Hepatocyte (in vitro differentiated cells): ENCODE measurements at regions not wholly inside any gene's neighbourhood (a gene's known extent, or its start where the extent isn't known, plus 50 kb on each side); places are given as distances from the start of the nearest gene placed in this dataset.

ENCODE experiments used
- DNase-seq: peaks from one replicate; pipeline ENCODE4 v3.0.0-alpha.2; 2016; ENCODE audit warnings: low spot score
- H2AFZ ChIP-seq: fragments of 200-600 bp; sonication (generic); 2 replicates; pipeline ENCODE4 v1.6.0; 2016; ENCODE audit warnings: antibody characterized with exemption, mild to moderate bottlenecking
- H3K27ac ChIP-seq: fragments of 200-600 bp; sonication (generic); 2 replicates; pipeline ENCODE4 v1.5.1; 2016; ENCODE audit warnings: mild to moderate bottlenecking
- H3K27me3 ChIP-seq: fragments of 200-600 bp; sonication (generic); 2 replicates; pipeline ENCODE4 v1.6.1; 2016
- H3K36me3 ChIP-seq: fragments of 200-600 bp; sonication (generic); replicated peaks from 2 replicates; pipeline ENCODE4 v1.5.1; 2016; ENCODE audit warnings: low read depth; ENCODE audit not compliant: insufficient read depth
- H3K4me1 ChIP-seq: fragments of 200-600 bp; sonication (generic); 2 replicates; pipeline ENCODE4 v1.5.1; 2016; ENCODE audit warnings: mild to moderate bottlenecking, moderate library complexity; ENCODE audit not compliant: insufficient read depth
- H3K4me2 ChIP-seq: fragments of 200-600 bp; sonication (generic); 2 replicates; pipeline ENCODE4 v1.6.0; 2016
- H3K4me3 ChIP-seq: fragments of 200-600 bp; sonication (generic); 2 replicates; pipeline ENCODE4 v1.5.1; 2016; ENCODE audit warnings: mild to moderate bottlenecking
- H3K79me2 ChIP-seq: fragments of 200-600 bp; sonication (generic); 2 replicates; pipeline ENCODE4 v1.6.0; 2017; ENCODE audit warnings: mild to moderate bottlenecking
- H3K9me2 ChIP-seq: fragments of 200-600 bp; sonication (generic); replicated peaks from 2 replicates; pipeline ENCODE4 v1.6.0; 2017; ENCODE audit warnings: mild to moderate bottlenecking; ENCODE audit not compliant: insufficient read depth
- H3K9me3 ChIP-seq: fragments of 200-600 bp; sonication (generic); 2 replicates; pipeline ENCODE4 v1.5.1; 2016; ENCODE audit warnings: low read depth, mild to moderate bottlenecking
- H4K20me1 ChIP-seq: fragments of 200-600 bp; sonication (generic); 2 replicates; pipeline ENCODE4 v1.6.0; 2016; ENCODE audit warnings: mild to moderate bottlenecking; ENCODE audit not compliant: insufficient read depth, poor library complexity, severe bottlenecking
- EZH2 ChIP-seq: fragments of 200-600 bp; sonication (generic); IDR thresholded peaks from 2 replicates; pipeline ENCODE4 v1.6.1; 2016; ENCODE audit warnings: antibody characterized with exemption, mild to moderate bottlenecking, borderline replicate concordance
- EZH2phosphoT487 ChIP-seq: fragments of 200-600 bp; sonication (generic); IDR thresholded peaks from one replicate; pipeline ENCODE4 v1.6.1; 2018; ENCODE audit warnings: antibody characterized with exemption, mild to moderate bottlenecking, low read depth, moderate library complexity; ENCODE audit not compliant: unreplicated experiment, severe bottlenecking
- WGBS: methylation state at CpG from one replicate; pipeline ENCODE4 v1.1.6; 2016; ENCODE audit warnings: low lambda C conversion rate; ENCODE audit errors: missing lambda C conversion rate; 5-methylcytosine and 5-hydroxymethylcytosine counted together
- TF ChIP-seq, protein P1 (sequence below): fragments of 200-600 bp; sonication (generic); IDR thresholded peaks from 2 replicates; pipeline ENCODE4 v1.5.1; 2016; ENCODE audit warnings: antibody characterized with exemption, mild to moderate bottlenecking; ENCODE audit not compliant: poor library complexity

DNA sequence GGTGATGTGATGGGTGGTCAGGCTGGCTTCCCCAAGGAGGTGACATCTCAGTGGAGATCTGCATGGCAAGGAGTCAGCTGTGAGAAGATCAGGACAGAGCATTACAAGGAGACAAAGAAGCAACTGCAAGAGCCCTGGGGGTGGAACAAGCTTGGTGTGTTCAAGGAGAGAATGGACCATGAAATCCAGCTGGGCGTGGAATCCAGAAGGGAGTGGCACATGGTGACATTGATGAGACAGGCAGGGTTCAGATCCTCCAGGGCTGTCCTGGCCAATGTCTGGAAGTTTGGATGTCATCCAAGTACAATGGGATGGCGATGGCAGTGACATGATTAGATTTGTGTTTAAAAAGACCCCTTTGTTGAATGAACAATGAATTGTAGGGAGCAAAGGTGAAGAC is 175.6 kb downstream of the MACROH2A1 start:
- WGBS, result 92% methylated on average over 2 of the region's 2 CpGs
- Histone ChIP-seq H3K27me3 (no peaks in the 10 kb centered on the region), H3K4me1 (no peaks in the 10 kb centered on the region), H4K20me1 (no peaks in the 10 kb centered on the region), H3K4me2 (no peak overlapping the region), H3K4me3 (no peak overlapping the region), H2AFZ (no peak overlapping the region), H3K27ac (no peak overlapping the region), H3K9me2 (no peaks in the 10 kb centered on the region), H3K79me2 (no peaks in the 10 kb centered on the region), H3K36me3 (no peaks in the 10 kb centered on the region), H3K9me3 (no peaks in the 10 kb centered on the region)
- no peak for DNase-seq
- TF ChIP-seq, protein P1, sequence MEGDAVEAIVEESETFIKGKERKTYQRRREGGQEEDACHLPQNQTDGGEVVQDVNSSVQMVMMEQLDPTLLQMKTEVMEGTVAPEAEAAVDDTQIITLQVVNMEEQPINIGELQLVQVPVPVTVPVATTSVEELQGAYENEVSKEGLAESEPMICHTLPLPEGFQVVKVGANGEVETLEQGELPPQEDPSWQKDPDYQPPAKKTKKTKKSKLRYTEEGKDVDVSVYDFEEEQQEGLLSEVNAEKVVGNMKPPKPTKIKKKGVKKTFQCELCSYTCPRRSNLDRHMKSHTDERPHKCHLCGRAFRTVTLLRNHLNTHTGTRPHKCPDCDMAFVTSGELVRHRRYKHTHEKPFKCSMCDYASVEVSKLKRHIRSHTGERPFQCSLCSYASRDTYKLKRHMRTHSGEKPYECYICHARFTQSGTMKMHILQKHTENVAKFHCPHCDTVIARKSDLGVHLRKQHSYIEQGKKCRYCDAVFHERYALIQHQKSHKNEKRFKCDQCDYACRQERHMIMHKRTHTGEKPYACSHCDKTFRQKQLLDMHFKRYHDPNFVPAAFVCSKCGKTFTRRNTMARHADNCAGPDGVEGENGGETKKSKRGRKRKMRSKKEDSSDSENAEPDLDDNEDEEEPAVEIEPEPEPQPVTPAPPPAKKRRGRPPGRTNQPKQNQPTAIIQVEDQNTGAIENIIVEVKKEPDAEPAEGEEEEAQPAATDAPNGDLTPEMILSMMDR, result no peak
- TF ChIP-seq EZH2phosphoT487 (no peak), EZH2 (no peak)

DNA sequence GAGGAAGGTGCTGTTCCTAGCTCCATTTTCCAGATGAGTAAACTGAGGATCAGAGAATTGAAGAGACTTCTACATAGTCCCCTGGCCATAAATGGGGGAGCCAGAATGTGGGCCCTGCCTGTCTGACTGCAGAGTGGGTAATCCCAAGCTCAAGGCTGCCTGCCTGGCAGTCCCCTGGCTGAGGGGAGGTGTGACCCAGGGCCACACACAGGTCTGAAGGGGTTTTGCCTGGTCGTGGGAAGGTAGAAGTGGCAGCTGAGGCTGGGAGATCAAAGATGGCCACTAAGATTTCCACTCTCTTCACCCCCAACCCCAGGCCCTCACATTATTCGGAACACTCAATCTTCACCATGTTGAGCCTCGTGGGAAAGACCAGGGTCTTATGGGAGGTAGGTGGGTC is 176.3 kb downstream of the MACROH2A1 start:
- Histone ChIP-seq H3K27me3 (no peaks in the 10 kb centered on the region), H3K4me2 (no peak overlapping the region)
- no peak for DNase-seq

DNA sequence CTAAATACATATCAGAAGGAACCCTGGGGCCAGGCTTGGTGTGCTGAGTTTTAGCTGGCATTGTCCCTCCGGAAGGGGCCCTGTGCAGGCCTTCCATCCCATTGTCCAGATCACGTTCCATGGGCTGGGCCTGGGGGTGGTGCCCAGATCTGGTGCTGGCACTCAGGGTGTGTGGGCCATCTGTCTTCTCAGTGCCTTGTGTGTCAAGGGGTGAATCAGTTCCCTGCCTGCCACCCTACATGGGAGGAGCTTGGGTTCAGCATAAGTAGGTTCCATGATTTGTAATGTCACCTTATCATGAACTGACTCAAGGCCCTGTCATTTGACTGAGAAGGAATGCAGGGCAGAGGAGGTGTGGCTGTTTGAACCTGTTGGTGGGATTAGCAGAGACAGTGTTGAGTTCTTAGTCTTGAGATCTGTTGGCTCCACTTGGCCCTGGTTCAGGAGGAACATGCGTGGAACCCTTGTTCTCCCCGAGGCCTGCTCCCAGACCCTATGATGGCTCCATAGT is 176.8 kb downstream of the MACROH2A1 start:
- H3K4me1 ChIP-seq, result no peaks in the 10 kb centered on the region
- H3K4me3 ChIP-seq, result no peak overlapping the region
- no peak overlapping the region for H3K27ac ChIP-seq
- no peaks in the 10 kb centered on the region for H3K79me2 ChIP-seq
- no peaks in the 10 kb centered on the region for H4K20me1 ChIP-seq
- 92% methylated on average over 4 of the region's 4 CpGs for WGBS
- no peak overlapping the region for H3K4me2 ChIP-seq
- no peaks in the 10 kb centered on the region for H3K36me3 ChIP-seq
- H3K9me2 ChIP-seq, result no peaks in the 10 kb centered on the region
- no peak for TF ChIP-seq EZH2
- TF ChIP-seq, protein P1, result no peak
- TF ChIP-seq EZH2phosphoT487, result no peak
- H2AFZ ChIP-seq, result no peak overlapping the region
- H3K9me3 ChIP-seq, result no peaks in the 10 kb centered on the region
- DNase-seq, result no peak
- H3K27me3 ChIP-seq, result no peaks in the 10 kb centered on the region

More for the DNA sequence above, 176.3 kb downstream of the MACROH2A1 start:
- H3K4me3 ChIP-seq, result no peak overlapping the region
- no peak overlapping the region for H2AFZ ChIP-seq
- no peak overlapping the region for H3K27ac ChIP-seq
- TF ChIP-seq EZH2phosphoT487 (no peak), EZH2 (no peak)
- TF ChIP-seq, protein P1, result no peak
- 72% methylated on average over 3 of the region's 3 CpGs for WGBS
- H3K79me2 ChIP-seq, result no peaks in the 10 kb centered on the region
- H3K9me2 ChIP-seq, result no peaks in the 10 kb centered on the region
- H3K36me3 ChIP-seq, result no peaks in the 10 kb centered on the region
- no peaks in the 10 kb centered on the region for H3K9me3 ChIP-seq
- no peaks in the 10 kb centered on the region for H4K20me1 ChIP-seq
- H3K4me1 ChIP-seq, result no peaks in the 10 kb centered on the region

GRCh38 chr5:135221696-135222095 is 177.3 kb downstream of the MACROH2A1 start:
- TF ChIP-seq EZH2phosphoT487 (no peak), EZH2 (no peak)
- TF ChIP-seq, protein P1, result no peak
- no peak overlapping the region for H2AFZ ChIP-seq
- no peaks in the 10 kb centered on the region for H3K9me3 ChIP-seq
- WGBS, result 96% methylated on average over 2 of the region's 2 CpGs
- H4K20me1 ChIP-seq, result no peaks in the 10 kb centered on the region
- H3K36me3 ChIP-seq, result no peaks in the 10 kb centered on the region
- H3K4me2 ChIP-seq, result no peak overlapping the region
- H3K9me2 ChIP-seq, result no peaks in the 10 kb centered on the region
- no peaks in the 10 kb centered on the region for H3K79me2 ChIP-seq
- H3K27ac ChIP-seq, result no peak overlapping the region
- H3K4me1 ChIP-seq, result no peaks in the 10 kb centered on the region
- DNase-seq, result no peak
- no peak overlapping the region for H3K4me3 ChIP-seq
- H3K27me3 ChIP-seq, result no peaks in the 10 kb centered on the region
